Upper lobe of left lung (tissue), 6 donors: ENCODE measurements at regions not wholly inside any gene's neighbourhood (a gene's known extent, or its start where the extent isn't known, plus 50 kb on each side); places are given as distances from the start of the nearest gene placed in this dataset.
A peak's percentile ranks its signal among the peaks of the same experiment; 100 is the strongest.

Source experiments
- ATAC-seq, 2 donors: fragments of 200-7000 bp; cut with Tn5 transposase; one replicate each; pipeline ENCODE4 v1.9.1; 2022; ENCODE audit warnings: mild to moderate bottlenecking in 2 of 2, moderate library complexity in 2 of 2; ENCODE audit not compliant: low FRiP score in 2 of 2
- DNase-seq, 2 donors: peaks; one replicate each; pipeline ENCODE4 v3.0.0-alpha.2; 2019 to 2020
- H3K27ac ChIP-seq, 4 donors: fragments of 200-600 bp; sonication (generic); one replicate each; pipeline ENCODE4 v1.5.1; 2016 to 2019
- H3K27me3 ChIP-seq, 4 donors: fragments of 200-600 bp; sonication (generic); one replicate each; pipeline ENCODE4 v1.5.1; 2017 to 2019
- H3K36me3 ChIP-seq, 4 donors: fragments of 200-600 bp; sonication (generic); one replicate each; pipeline ENCODE4 v1.5.1; 2016 to 2019
- H3K4me1 ChIP-seq, 4 donors: fragments of 200-600 bp; sonication (generic); one replicate each; pipeline ENCODE4 v1.5.1; 2018 to 2019
- H3K4me3 ChIP-seq, 4 donors: fragments of 200-600 bp; sonication (generic); one replicate each; pipeline ENCODE4 v1.5.1; 2017 to 2019; ENCODE audit warnings: mild to moderate bottlenecking in 2 of 4, moderate library complexity in 1 of 4
- H3K9me3 ChIP-seq, 4 donors: fragments of 200-600 bp; sonication (generic); one replicate each; pipeline ENCODE4 v1.5.1; 2018 to 2019
- EP300 ChIP-seq, 4 donors: sonication (generic); formaldehyde crosslinking; IDR thresholded peaks; one replicate each; pipeline ENCODE4 v1.5.1; 2017; ENCODE audit warnings: antibody characterized with exemption in 4 of 4, control low read depth in 2 of 4
- POLR2A ChIP-seq, 4 donors: fragments of 450-650 bp; IDR thresholded peaks; one replicate each; pipeline ENCODE4 v1.5.1; 2016 to 2017; ENCODE audit warnings: antibody characterized with exemption in 4 of 4, mild to moderate bottlenecking in 2 of 4
- POLR2AphosphoS5 ChIP-seq, 2 donors: sonication (generic); formaldehyde crosslinking; IDR thresholded peaks; one replicate each; pipeline ENCODE4 v1.5.1; 2017; ENCODE audit warnings: antibody characterized with exemption in 2 of 2
- WGBS, 2 donors: methylation state at CpG; one replicate each; pipeline ENCODE4 v1.1.5; 2017 to 2018; 5-methylcytosine and 5-hydroxymethylcytosine counted together
- TF ChIP-seq, protein P1 (sequence below), 6 experiments: fragments of 450-650 bp in 4 of 6; fragments of 200-600 bp in 2 of 6; sonication (generic) in 2 of 6; IDR thresholded peaks; one replicate each; pipeline ENCODE4 v1.5.1; 2016 to 2019; ENCODE audit warnings: antibody characterized with exemption in 6 of 6
- donor health status: DM: no; HTN: no; CAD: no; lungs with moderate emphysema.
- donor health status: DM: no; HTN: yes; CAD: no; lungs with severe emphysema.

DNA sequence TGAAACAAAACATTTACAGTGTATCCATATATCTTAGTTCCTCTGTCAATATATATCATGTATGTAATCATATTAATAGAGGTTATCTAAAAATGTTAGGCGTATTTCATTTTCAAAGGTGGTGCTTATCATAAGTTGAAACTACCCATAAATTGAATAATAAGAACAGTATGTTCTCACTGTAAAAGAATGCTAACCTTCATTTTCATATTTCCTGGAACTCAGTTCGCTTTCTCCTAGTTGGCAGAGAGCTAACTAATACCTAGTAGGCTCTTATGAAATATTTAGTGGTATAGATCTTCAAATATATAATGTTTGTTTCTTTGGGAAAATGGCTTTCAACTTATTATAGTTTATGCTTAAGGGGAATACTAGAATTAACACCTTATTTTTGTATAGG is 118.4 kb downstream of the DISP1 start:
- WGBS, 2 donors: 65 to 71% methylated on average over 2 of the region's 2 CpGs
- Histone ChIP-seq H3K36me3 (no peaks in the 10 kb centered on the region), H3K27ac (peak overlapping the region in 1 of 4 donors; percentile 57), H3K4me1 (no peaks in the 10 kb centered on the region), H3K27me3 (no peaks in the 10 kb centered on the region), H3K9me3 (no peaks in the 10 kb centered on the region), H3K4me3 (peak overlapping the region in 1 of 4 donors; percentile 7)
- ATAC-seq: no peak
- TF ChIP-seq POLR2A (IDR thresholded peaks at IDR 0.05): no peak
- no peak for TF ChIP-seq EP300 (IDR thresholded peaks at IDR 0.05)
- no peak for TF ChIP-seq POLR2AphosphoS5 (IDR thresholded peaks at IDR 0.05)
- TF ChIP-seq, protein P1, sequence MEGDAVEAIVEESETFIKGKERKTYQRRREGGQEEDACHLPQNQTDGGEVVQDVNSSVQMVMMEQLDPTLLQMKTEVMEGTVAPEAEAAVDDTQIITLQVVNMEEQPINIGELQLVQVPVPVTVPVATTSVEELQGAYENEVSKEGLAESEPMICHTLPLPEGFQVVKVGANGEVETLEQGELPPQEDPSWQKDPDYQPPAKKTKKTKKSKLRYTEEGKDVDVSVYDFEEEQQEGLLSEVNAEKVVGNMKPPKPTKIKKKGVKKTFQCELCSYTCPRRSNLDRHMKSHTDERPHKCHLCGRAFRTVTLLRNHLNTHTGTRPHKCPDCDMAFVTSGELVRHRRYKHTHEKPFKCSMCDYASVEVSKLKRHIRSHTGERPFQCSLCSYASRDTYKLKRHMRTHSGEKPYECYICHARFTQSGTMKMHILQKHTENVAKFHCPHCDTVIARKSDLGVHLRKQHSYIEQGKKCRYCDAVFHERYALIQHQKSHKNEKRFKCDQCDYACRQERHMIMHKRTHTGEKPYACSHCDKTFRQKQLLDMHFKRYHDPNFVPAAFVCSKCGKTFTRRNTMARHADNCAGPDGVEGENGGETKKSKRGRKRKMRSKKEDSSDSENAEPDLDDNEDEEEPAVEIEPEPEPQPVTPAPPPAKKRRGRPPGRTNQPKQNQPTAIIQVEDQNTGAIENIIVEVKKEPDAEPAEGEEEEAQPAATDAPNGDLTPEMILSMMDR (IDR thresholded peaks at IDR 0.05): no peak
- no peak for DNase-seq

DNA sequence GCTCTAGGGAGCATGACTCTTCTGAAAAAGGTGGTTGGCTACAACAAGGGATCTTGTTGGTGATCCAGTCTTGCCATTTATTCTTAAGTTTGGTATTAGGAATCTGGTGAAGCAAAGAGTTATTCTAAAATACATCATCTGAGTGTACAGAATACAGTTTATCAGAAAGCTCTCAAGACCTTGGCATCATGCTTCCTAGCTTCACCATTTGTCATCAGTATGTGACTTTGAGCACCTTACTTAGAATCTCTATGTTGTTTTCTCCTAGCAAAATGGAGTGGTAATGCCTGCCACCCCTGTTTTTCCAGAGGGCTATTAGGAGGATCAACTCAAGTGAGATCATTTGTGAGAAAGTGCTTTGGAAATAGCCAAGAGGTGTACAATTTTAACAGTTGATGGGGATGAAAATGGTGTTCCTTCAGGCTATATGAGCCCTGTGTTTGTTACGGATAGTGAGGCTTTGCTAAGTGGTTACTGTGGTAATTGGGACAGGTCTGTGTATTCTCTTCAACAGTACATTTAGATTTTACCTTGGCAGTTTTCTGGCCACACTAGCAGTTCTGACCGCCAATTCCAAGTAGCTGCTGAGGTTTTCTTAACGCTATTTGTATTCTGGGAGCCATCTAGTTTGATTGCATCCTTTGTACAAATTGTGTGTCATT is 120.5 kb downstream of the DISP1 start:
- WGBS, 2 donors: 80 to 88% methylated on average over 3 of the region's 3 CpGs
- Histone ChIP-seq H3K9me3 (no peaks in the 10 kb centered on the region), H3K4me1 (no peaks in the 10 kb centered on the region), H3K27ac (no peak overlapping the region), H3K27me3 (no peaks in the 10 kb centered on the region), H3K36me3 (no peaks in the 10 kb centered on the region), H3K4me3 (no peak overlapping the region)
- ATAC-seq: no peak
- DNase-seq: no peak
- TF ChIP-seq POLR2A (IDR thresholded peaks at IDR 0.05) (no peak), POLR2AphosphoS5 (IDR thresholded peaks at IDR 0.05) (no peak), EP300 (IDR thresholded peaks at IDR 0.05) (no peak)
- TF ChIP-seq, protein P1 (IDR thresholded peaks at IDR 0.05): no peak

DNA sequence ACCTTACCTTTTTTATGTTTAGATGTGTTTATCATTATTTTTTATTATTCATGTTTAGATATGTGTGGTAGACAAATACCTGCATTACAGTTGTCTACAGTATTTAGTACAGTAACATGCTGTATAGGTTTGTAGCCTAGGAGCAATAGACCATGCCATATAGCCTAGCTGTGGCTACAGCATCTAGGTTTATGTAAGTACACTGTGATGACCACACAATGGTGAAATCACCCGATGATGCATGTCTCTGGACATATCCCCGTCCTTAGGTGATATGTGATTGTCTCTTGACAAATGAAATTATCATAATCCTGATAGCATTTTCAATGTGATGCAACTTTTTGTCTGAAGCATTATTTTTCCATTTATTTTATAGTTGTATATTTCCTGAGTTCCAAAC is 121.2 kb downstream of the DISP1 start:
- H3K9me3 ChIP-seq: no peaks in the 10 kb centered on the region
- WGBS, 2 donors: 64 to 76% methylated on average over 2 of the region's 2 CpGs
- no peaks in the 10 kb centered on the region for H3K27me3 ChIP-seq
- TF ChIP-seq EP300 (IDR thresholded peaks at IDR 0.05) (no peak), POLR2A (IDR thresholded peaks at IDR 0.05) (no peak), POLR2AphosphoS5 (IDR thresholded peaks at IDR 0.05) (no peak)
- TF ChIP-seq, protein P1 (IDR thresholded peaks at IDR 0.05): no peak
- no peaks in the 10 kb centered on the region for H3K36me3 ChIP-seq
- DNase-seq (no peak), ATAC-seq (no peak)
- no peaks in the 10 kb centered on the region for H3K4me1 ChIP-seq
- no peak overlapping the region for H3K4me3 ChIP-seq
- H3K27ac ChIP-seq: no peak overlapping the region

- Histone ChIP-seq H3K36me3 (peaks cover 0 to 8% (median 4%) of the 10 kb centered on the region in 4 donors), H3K27me3 (no peaks in the 10 kb centered on the region), H3K4me3 (no peak overlapping the region), H3K4me1 (peaks cover 0 to 4% (median 0%) of the 10 kb centered on the region in 4 donors), H3K9me3 (no peaks in the 10 kb centered on the region), H3K27ac (no peak overlapping the region)
- ATAC-seq: no peak
- WGBS, 2 donors: 87 to 88% methylated on average over 1 of the region's 1 CpG
- TF ChIP-seq POLR2A (IDR thresholded peaks at IDR 0.05) (no peak), EP300 (IDR thresholded peaks at IDR 0.05) (no peak), POLR2AphosphoS5 (IDR thresholded peaks at IDR 0.05) (no peak)
- TF ChIP-seq, protein P1 (IDR thresholded peaks at IDR 0.05): no peak
- DNase-seq: no peak
Measured at GRCh38 chr1:222938986-222939385, 124.1 kb downstream of the DISP1 start.

DNA sequence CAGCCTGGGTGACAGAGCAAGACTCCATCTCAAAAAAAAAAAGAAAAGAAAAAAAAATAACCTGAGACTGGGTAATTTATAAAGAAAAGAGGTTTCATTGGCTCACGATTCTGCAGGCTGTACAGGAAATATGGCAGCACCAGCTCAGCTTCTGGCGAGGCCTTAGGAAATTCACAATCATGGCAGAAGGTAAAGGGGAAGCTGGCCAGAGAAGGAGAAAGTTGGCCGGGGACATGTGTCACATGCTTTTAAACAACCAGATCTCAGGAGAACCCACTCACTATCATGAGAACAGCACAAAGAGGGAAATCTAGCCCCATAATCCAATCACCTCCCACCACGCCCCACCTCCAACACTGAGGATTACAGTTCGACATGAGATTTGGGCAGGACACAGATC is 125.3 kb downstream of the DISP1 start:
- TF ChIP-seq, protein P1 (IDR thresholded peaks at IDR 0.05): no peak
- TF ChIP-seq POLR2A (IDR thresholded peaks at IDR 0.05) (no peak), POLR2AphosphoS5 (IDR thresholded peaks at IDR 0.05) (no peak), EP300 (IDR thresholded peaks at IDR 0.05) (no peak)
- Histone ChIP-seq H3K9me3 (no peaks in the 10 kb centered on the region), H3K36me3 (peaks cover 0 to 15% (median 4%) of the 10 kb centered on the region in 4 donors), H3K27me3 (no peaks in the 10 kb centered on the region), H3K4me3 (no peak overlapping the region), H3K27ac (no peak overlapping the region), H3K4me1 (peaks cover 0 to 4% (median 0%) of the 10 kb centered on the region in 4 donors)
- ATAC-seq (no peak), DNase-seq (no peak)
- 69 to 72% methylated on average over 5 of the region's 5 CpGs for WGBS, 2 donors
